Neuronal stem cell (in vitro differentiated cells): ENCODE measurements at regions not wholly inside any gene's neighbourhood (a gene's known extent, or its start where the extent isn't known, plus 50 kb on each side); places are given as distances from the start of the nearest gene placed in this dataset.

Experiments used
- DNase-seq: peaks from one replicate; pipeline ENCODE4 v3.0.0-alpha.2; 2013; ENCODE audit warnings: low spot score
- H2AFZ ChIP-seq: one replicate; pipeline ENCODE4 v1.6.1; 2013; ENCODE audit warnings: mild to moderate bottlenecking, low read length, inconsistent platforms
- H2AK5ac ChIP-seq: 2 replicates; pipeline ENCODE4 v1.6.1; 2013; ENCODE audit warnings: low read depth, mild to moderate bottlenecking, inconsistent platforms, low read length, moderate library complexity, mixed read lengths
- H2BK120ac ChIP-seq: 2 replicates; pipeline ENCODE4 v1.6.1; 2013; ENCODE audit warnings: low read depth, mild to moderate bottlenecking, inconsistent platforms, low read length, moderate library complexity, mixed read lengths
- H2BK12ac ChIP-seq: one replicate; pipeline ENCODE4 v1.6.1; 2013; ENCODE audit warnings: low read length, inconsistent platforms
- H2BK15ac ChIP-seq: 2 replicates; pipeline ENCODE4 v1.6.1; 2013; ENCODE audit warnings: mild to moderate bottlenecking, low read length, inconsistent platforms, mixed read lengths
- H2BK5ac ChIP-seq: one replicate; pipeline ENCODE4 v1.6.1; 2013; ENCODE audit warnings: inconsistent platforms, mild to moderate bottlenecking, low read length, moderate library complexity
- H3K14ac ChIP-seq: one replicate; pipeline ENCODE4 v1.6.1; 2013; ENCODE audit warnings: low read length, inconsistent platforms
- H3K18ac ChIP-seq: 2 replicates; pipeline ENCODE4 v1.6.1; 2013; ENCODE audit warnings: low read length, inconsistent platforms
- H3K23ac ChIP-seq: 2 replicates; pipeline ENCODE4 v1.6.1; 2013; ENCODE audit warnings: low read depth, mild to moderate bottlenecking, mixed read lengths, low read length, inconsistent platforms; ENCODE audit not compliant: poor library complexity
- H3K27ac ChIP-seq: replicated peaks from 3 replicates; pipeline ENCODE4 v1.5.1; 2013; ENCODE audit warnings: low read length, inconsistent platforms
- H3K27me3 ChIP-seq, 3 experiments: 2 replicates each; pipeline ENCODE4 v1.6.1; 2013; ENCODE audit warnings: low read length in 3 of 3, mild to moderate bottlenecking in 2 of 3, inconsistent platforms in 1 of 3, low read depth in 1 of 3, mixed read lengths in 1 of 3, moderate library complexity in 1 of 3; ENCODE audit not compliant: control insufficient read depth in 3 of 3, insufficient read depth in 3 of 3
- H3K36me3 ChIP-seq, 2 donors: replicated peaks in 1 of 2; 2 replicates each; pipeline ENCODE4 v1.6.1; 2013; ENCODE audit warnings: low read length in 2 of 2; ENCODE audit not compliant: control insufficient read depth in 2 of 2, insufficient read depth in 2 of 2
- H3K4ac ChIP-seq: 2 replicates; pipeline ENCODE4 v1.6.1; 2013; ENCODE audit warnings: inconsistent platforms, mild to moderate bottlenecking, low read length, moderate library complexity
- H3K4me1 ChIP-seq, 2 donors: 1 replicate in 1 of 2; 2 replicates in 1 of 2; pipeline ENCODE4 v1.6.1; 2013; ENCODE audit warnings: low read length in 2 of 2, low read depth in 1 of 2; ENCODE audit not compliant: control insufficient read depth in 2 of 2, insufficient read depth in 1 of 2
- H3K4me2 ChIP-seq: one replicate; pipeline ENCODE4 v1.6.1; 2013; ENCODE audit warnings: mild to moderate bottlenecking, low read length, inconsistent platforms; ENCODE audit not compliant: insufficient read depth, poor library complexity, severe bottlenecking
- H3K4me3 ChIP-seq, 2 donors: 2 replicates each; pipeline ENCODE4 v1.5.1; 2013; ENCODE audit warnings: low read length in 2 of 2, mild to moderate bottlenecking in 2 of 2, inconsistent platforms in 1 of 2, moderate library complexity in 1 of 2
- H3K79me1 ChIP-seq: one replicate; pipeline ENCODE4 v1.6.1; 2013; ENCODE audit warnings: low read depth, mild to moderate bottlenecking, inconsistent platforms, low read length, moderate library complexity
- H3K9ac ChIP-seq: one replicate; pipeline ENCODE4 v1.6.1; 2013; ENCODE audit warnings: mild to moderate bottlenecking, low read depth, low read length, inconsistent platforms; ENCODE audit not compliant: poor library complexity
- H3K9me3 ChIP-seq, 2 donors: replicated peaks in 1 of 2; 2 replicates each; pipeline versions ENCODE3 to v1.6.1; 2013; ENCODE audit warnings: low read length in 2 of 2, mild to moderate bottlenecking in 2 of 2, inconsistent platforms in 1 of 2, low read depth in 1 of 2, mixed read lengths in 1 of 2, moderate library complexity in 1 of 2; ENCODE audit not compliant: control insufficient read depth in 2 of 2, insufficient read depth in 1 of 2
- H4K8ac ChIP-seq: one replicate; pipeline ENCODE4 v1.6.1; 2013; ENCODE audit warnings: low read depth, mild to moderate bottlenecking, inconsistent platforms, low read length, moderate library complexity
- H4K91ac ChIP-seq: one replicate; pipeline ENCODE4 v1.6.1; 2013; ENCODE audit warnings: low read length, low read depth, mild to moderate bottlenecking, inconsistent platforms; ENCODE audit not compliant: poor library complexity
- WGBS, 2 donors: extraction: QIAGEN DNeasy Blood & Tissue Kit; methylation state at CpG; one replicate each; pipeline ENCODE4 v1.1.7; 2013; ENCODE audit warnings: missing lambda C conversion rate in 2 of 2, mixed read lengths in 1 of 2; ENCODE audit not compliant: insufficient read length in 2 of 2, insufficient replicate concordance in 1 of 2; ENCODE audit errors: extremely low coverage in 2 of 2; 5-methylcytosine and 5-hydroxymethylcytosine counted together

DNA sequence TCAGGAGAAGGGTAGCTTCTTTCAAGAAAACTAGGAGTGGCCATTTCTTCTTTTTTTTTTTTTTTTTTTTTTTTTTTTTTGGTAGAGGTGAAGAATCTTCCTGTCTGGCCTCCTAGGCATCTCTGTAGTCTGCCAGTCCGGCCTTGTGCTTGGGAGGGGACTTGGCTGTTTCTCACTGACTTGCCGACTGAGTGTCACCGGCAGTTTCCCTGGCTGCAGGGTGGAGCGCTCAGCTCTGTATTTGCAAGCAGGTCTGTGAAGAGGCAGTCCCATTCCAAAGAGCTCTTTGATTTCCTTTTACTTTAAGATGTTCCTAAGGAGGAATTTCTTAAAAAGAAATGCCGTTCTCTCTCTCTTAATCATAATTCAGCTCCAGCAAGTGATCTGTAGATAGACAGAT, 212.6 kb downstream of the ADRA2A start:
- Histone ChIP-seq H3K9ac (no peak overlapping the region), H2BK5ac (no peak overlapping the region), H3K4me1 (peaks cover 0 to 4% of the 10 kb centered on the region in 2 donors), H2BK120ac (no peak overlapping the region), H2BK15ac (no peak overlapping the region), H2AFZ (no peak overlapping the region), H4K91ac (no peak overlapping the region), H3K4me3 (no peak overlapping the region), H3K4ac (no peak overlapping the region), H4K8ac (no peak overlapping the region), H3K9me3 (no peaks in the 10 kb centered on the region), H3K79me1 (no peaks in the 10 kb centered on the region), H2AK5ac (no peak overlapping the region), H3K23ac (no peak overlapping the region), H2BK12ac (no peak overlapping the region), H3K14ac (no peak overlapping the region), H3K27ac (no peak overlapping the region), H3K36me3 (no peaks in the 10 kb centered on the region), H3K18ac (no peak overlapping the region), H3K4me2 (no peak overlapping the region), H3K27me3 (no peaks in the 10 kb centered on the region)
- DNase-seq: no peak
- WGBS, 2 donors: no CpG with 5 or more reads among the region's 5 CpGs

DNA sequence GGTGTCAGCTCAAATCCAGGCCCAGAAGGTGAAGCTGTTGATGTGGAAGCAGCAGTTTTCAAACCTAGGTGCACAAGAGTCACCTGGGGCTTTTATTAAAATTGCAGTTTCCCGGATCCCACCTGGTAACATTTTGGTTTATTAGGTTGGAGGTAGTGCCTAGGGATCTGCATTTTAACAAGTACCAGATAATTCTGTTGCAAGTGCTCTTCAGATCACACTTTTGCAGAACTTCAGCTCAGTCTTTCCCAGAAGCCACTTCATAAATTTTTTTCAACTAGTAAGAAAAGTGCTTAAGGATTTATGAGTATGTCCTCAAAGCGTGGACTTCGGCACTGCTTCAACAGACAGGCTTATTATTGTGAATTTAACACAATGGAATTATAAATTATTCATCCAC, 213.8 kb downstream of the ADRA2A start:
- H2BK5ac ChIP-seq: no peak overlapping the region
- no peak overlapping the region for H3K4me3 ChIP-seq
- H2AK5ac ChIP-seq: no peak overlapping the region
- H3K9ac ChIP-seq: no peak overlapping the region
- no peak overlapping the region for H2BK120ac ChIP-seq
- no peak overlapping the region for H2AFZ ChIP-seq
- no peaks in the 10 kb centered on the region for H3K27me3 ChIP-seq
- H3K14ac ChIP-seq: no peak overlapping the region
- DNase-seq: no peak
- H4K8ac ChIP-seq: no peak overlapping the region
- WGBS, 2 donors: no CpG with 5 or more reads among the region's 3 CpGs
- no peak overlapping the region for H3K4ac ChIP-seq
- H4K91ac ChIP-seq: no peak overlapping the region
- H3K4me2 ChIP-seq: no peak overlapping the region
- peaks cover 0 to 2% of the 10 kb centered on the region in 2 donors for H3K4me1 ChIP-seq
- H3K18ac ChIP-seq: no peak overlapping the region
- H3K36me3 ChIP-seq: no peaks in the 10 kb centered on the region
- H3K9me3 ChIP-seq: no peaks in the 10 kb centered on the region
- no peaks in the 10 kb centered on the region for H3K79me1 ChIP-seq
- H2BK12ac ChIP-seq: no peak overlapping the region
- H3K27ac ChIP-seq: no peak overlapping the region
- no peak overlapping the region for H2BK15ac ChIP-seq
- no peak overlapping the region for H3K23ac ChIP-seq

DNA sequence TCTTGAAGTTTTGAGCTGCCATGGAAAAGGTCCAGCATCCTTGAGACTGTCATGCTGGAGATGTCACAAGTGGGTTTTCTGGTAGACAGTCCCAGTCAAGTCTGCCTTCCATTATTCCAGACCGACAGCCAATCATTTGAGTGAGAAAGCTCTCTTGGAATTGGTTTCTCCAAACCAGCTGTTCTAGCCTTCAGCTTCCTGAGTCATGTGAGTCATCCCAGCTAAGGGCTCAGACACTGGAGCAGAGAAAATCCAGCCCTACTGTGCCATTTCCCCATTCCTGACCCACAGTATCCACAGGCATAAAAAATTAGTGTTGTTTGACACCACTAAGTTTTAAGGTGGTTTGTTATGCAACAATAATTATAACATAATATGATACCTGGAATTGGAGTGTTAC, 219.0 kb downstream of the ADRA2A start:
- Histone ChIP-seq H3K4me1 (peaks cover 0 to 6% of the 10 kb centered on the region in 2 donors), H3K23ac (no peak overlapping the region), H3K36me3 (no peaks in the 10 kb centered on the region), H3K27ac (no peak overlapping the region), H2AK5ac (no peak overlapping the region), H3K18ac (no peak overlapping the region), H3K4me2 (no peak overlapping the region), H3K14ac (no peak overlapping the region), H3K9ac (no peak overlapping the region), H4K91ac (no peak overlapping the region), H2BK5ac (no peak overlapping the region), H3K27me3 (no peaks in the 10 kb centered on the region), H3K9me3 (no peaks in the 10 kb centered on the region), H2AFZ (no peak overlapping the region), H2BK12ac (no peak overlapping the region), H4K8ac (no peak overlapping the region), H2BK120ac (no peak overlapping the region), H3K4ac (no peak overlapping the region), H3K4me3 (no peak overlapping the region), H3K79me1 (no peaks in the 10 kb centered on the region), H2BK15ac (no peak overlapping the region)
- no peak for DNase-seq
- WGBS, 2 donors: no CpG with 5 or more reads among the region's 1 CpG

DNA sequence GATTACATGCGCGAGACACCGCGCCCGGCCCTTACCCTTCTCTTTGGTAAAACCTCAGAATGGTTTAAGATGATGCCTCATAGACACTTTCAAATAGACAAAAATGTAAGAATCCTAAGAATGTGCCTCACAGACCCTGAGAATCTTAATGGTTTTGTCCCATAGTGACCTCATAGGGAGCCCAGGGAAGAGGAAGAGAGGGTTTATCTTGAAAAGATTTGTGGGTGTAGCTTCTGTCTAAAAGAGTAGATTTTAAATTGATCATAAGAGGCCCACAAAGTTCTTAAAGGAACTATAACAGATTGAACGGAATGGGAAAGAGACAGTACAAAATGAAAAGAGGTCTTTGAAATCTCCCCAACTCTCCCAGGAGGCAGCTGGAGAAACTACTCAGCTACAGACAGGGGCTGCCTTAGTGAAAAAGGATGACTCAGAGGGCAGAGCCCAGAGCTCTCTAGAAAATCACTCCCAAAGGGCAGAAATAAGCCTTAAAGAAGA, 220.6 kb downstream of the ADRA2A start:
- peak overlapping the region; percentile 66 for H3K27ac ChIP-seq
- H3K79me1 ChIP-seq: no peaks in the 10 kb centered on the region
- H3K9ac ChIP-seq: no peak overlapping the region
- H3K14ac ChIP-seq: no peak overlapping the region
- H3K9me3 ChIP-seq: no peaks in the 10 kb centered on the region
- no peak overlapping the region for H2BK5ac ChIP-seq
- no peak overlapping the region for H3K4ac ChIP-seq
- peaks cover 0 to 6% of the 10 kb centered on the region in 2 donors for H3K4me1 ChIP-seq
- no peak overlapping the region for H3K4me3 ChIP-seq
- WGBS, 2 donors: no CpG with 5 or more reads among the region's 6 CpGs
- H3K36me3 ChIP-seq: no peaks in the 10 kb centered on the region
- H3K4me2 ChIP-seq: no peak overlapping the region
- no peak overlapping the region for H2BK12ac ChIP-seq
- no peak overlapping the region for H4K91ac ChIP-seq
- DNase-seq: peak; percentile 29
- H2BK120ac ChIP-seq: no peak overlapping the region
- no peak overlapping the region for H4K8ac ChIP-seq
- no peaks in the 10 kb centered on the region for H3K27me3 ChIP-seq
- H2AFZ ChIP-seq: peak overlapping the region; percentile 17
- H3K18ac ChIP-seq: no peak overlapping the region
- no peak overlapping the region for H2AK5ac ChIP-seq
- no peak overlapping the region for H2BK15ac ChIP-seq
- H3K23ac ChIP-seq: no peak overlapping the region
